ENCODE measurements at regions not wholly inside any gene's neighbourhood (a gene's known extent, or its start where the extent isn't known, plus 50 kb on each side); places are given as distances from the start of the nearest gene placed in this dataset.

DNA sequence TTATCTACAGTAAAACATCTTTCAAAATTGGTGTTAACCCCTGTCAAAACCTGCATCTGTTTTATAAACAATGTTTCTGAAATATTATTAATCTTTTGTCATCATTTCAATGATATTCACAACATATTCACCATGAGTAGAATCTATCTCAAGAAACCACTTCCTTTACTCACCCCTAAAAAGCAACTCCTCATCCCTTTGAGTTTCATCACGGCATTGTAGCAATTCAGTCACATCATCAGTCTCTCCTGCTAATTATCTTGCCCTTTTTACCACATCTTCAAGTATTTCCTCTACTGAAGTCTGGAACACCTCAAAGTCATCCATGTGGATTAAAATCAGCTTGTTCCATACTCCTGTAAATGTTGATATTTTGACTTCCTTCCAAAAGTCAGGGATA lies 415.3 kb upstream of the TECRL start:
- DNase-seq (ENCODE audit: low spot score) (no peak), ATAC-seq (ENCODE audit: insufficient number of reproducible peaks, low FRiP score, low read depth) (no peak)
- Histone ChIP-seq H3K4me3 (no peak overlapping the region), H3K27ac (no peak overlapping the region), H3K27me3 (replicated peaks; ENCODE audit: insufficient read depth) (no peaks in the 10 kb centered on the region), H3K4me1 (ENCODE audit: control insufficient read depth in 1 of 2, low read depth in 2 of 2) (no peaks in the 10 kb centered on the region), H3K36me3 (no peaks in the 10 kb centered on the region), H3K9me3 (no peaks in the 10 kb centered on the region)
- TF ChIP-seq, protein P1, sequence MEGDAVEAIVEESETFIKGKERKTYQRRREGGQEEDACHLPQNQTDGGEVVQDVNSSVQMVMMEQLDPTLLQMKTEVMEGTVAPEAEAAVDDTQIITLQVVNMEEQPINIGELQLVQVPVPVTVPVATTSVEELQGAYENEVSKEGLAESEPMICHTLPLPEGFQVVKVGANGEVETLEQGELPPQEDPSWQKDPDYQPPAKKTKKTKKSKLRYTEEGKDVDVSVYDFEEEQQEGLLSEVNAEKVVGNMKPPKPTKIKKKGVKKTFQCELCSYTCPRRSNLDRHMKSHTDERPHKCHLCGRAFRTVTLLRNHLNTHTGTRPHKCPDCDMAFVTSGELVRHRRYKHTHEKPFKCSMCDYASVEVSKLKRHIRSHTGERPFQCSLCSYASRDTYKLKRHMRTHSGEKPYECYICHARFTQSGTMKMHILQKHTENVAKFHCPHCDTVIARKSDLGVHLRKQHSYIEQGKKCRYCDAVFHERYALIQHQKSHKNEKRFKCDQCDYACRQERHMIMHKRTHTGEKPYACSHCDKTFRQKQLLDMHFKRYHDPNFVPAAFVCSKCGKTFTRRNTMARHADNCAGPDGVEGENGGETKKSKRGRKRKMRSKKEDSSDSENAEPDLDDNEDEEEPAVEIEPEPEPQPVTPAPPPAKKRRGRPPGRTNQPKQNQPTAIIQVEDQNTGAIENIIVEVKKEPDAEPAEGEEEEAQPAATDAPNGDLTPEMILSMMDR (IDR thresholded peaks at IDR 0.05), result no peak

DNA sequence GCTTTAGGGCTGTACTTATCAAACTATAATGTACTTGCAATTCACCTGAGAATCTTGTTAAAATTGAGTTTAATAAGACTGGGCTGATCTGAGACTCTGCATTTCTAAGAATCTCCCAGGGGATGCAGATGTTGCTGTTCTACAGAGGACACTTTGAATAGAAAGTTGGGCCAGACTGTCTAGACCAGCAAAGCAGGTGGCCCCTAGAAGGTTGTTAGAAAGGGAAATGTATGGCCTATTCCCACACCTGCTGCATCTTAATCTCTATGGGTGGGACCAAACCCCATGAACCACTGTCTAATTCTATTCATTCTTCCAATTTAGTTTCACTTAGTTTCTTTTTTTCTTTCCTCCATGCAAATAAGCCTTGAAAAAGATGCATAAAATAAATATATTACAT lies 413.2 kb upstream of the TECRL start:
- ATAC-seq (ENCODE audit: insufficient number of reproducible peaks, low FRiP score, low read depth), result no peak
- H3K36me3 ChIP-seq, result no peaks in the 10 kb centered on the region
- TF ChIP-seq, protein P1 (IDR thresholded peaks at IDR 0.05), result no peak

DNA sequence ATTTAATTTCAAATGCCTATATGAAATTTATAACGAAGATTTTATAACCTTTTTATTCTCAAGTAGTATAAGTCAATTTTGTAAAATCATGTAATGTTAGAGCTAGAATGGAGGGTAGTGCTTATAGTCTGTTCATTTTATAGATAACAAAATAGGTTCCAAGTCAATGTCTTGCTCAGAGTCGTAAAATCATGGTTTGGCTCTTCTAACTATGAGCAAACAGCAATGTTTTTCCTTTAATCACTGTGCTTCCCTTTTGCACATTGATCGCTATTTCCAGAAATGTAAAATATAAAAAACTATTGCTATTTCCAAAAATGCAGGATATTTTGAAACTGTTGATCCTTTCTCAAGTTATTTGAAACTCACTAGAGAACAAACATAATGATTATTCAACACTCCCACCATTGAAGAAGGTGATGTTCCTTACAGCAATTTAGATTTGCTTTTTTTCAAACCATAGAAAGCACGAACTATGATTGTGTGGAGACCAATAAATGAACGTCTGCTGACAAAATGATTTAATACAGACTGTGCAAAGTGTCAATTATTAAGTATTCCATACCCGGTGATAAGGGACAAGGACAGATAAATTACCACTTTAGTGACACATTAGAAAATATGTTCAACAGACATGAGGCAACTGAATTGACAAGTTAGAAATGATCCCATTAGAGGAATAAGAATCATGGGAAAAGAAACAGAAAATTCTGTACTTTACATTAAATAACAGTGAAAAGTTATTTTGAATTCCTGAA lies 412.1 kb upstream of the TECRL start:
- TF ChIP-seq, protein P1 (IDR thresholded peaks at IDR 0.05), result no peak
- Histone ChIP-seq H3K9me3 (no peaks in the 10 kb centered on the region), H3K4me3 (no peak overlapping the region), H3K27ac (no peak overlapping the region), H3K36me3 (no peaks in the 10 kb centered on the region), H3K4me1 (ENCODE audit: control insufficient read depth in 1 of 2, low read depth in 2 of 2) (no peaks in the 10 kb centered on the region), H3K27me3 (replicated peaks; ENCODE audit: insufficient read depth) (no peaks in the 10 kb centered on the region)
- DNase-seq (ENCODE audit: low spot score) (no peak), ATAC-seq (ENCODE audit: insufficient number of reproducible peaks, low FRiP score, low read depth) (no peak)

More for the DNA sequence above, 413.2 kb upstream of the TECRL start:
- no peaks in the 10 kb centered on the region for H3K9me3 ChIP-seq
- H3K4me1 ChIP-seq (ENCODE audit: control insufficient read depth in 1 of 2, low read depth in 2 of 2), result no peaks in the 10 kb centered on the region
- DNase-seq (ENCODE audit: low spot score), result no peak
- no peak overlapping the region for H3K4me3 ChIP-seq
- H3K27me3 ChIP-seq (replicated peaks; ENCODE audit: insufficient read depth), result no peaks in the 10 kb centered on the region
- no peak overlapping the region for H3K27ac ChIP-seq

DNA sequence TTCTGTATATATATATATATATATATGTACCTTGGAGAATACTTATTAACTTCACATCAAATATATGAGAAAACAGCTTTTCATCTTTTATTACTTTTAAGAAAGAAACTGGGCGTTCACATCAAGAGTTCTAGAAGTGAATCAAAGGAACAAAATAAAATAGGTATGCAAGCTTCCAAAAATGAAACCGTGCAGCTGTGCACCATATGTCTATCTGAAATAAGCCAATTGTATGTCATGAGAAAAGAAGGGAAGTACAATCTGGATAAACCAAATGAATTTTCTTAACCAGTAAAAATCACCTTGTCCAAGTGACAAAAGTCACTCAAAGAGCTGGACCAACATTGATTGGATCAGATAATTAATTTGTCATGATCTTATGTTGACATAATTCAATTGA lies 405.4 kb upstream of the TECRL start:
- TF ChIP-seq, protein P1 (IDR thresholded peaks at IDR 0.05), result no peak
- Histone ChIP-seq H3K9me3 (no peaks in the 10 kb centered on the region), H3K4me1 (ENCODE audit: control insufficient read depth in 1 of 2, low read depth in 2 of 2) (no peaks in the 10 kb centered on the region), H3K36me3 (no peaks in the 10 kb centered on the region), H3K4me3 (no peak overlapping the region), H3K27ac (no peak overlapping the region), H3K27me3 (replicated peaks; ENCODE audit: insufficient read depth) (no peaks in the 10 kb centered on the region)
- ATAC-seq (ENCODE audit: insufficient number of reproducible peaks, low FRiP score, low read depth), result no peak
- no peak for DNase-seq (ENCODE audit: low spot score)

DNA sequence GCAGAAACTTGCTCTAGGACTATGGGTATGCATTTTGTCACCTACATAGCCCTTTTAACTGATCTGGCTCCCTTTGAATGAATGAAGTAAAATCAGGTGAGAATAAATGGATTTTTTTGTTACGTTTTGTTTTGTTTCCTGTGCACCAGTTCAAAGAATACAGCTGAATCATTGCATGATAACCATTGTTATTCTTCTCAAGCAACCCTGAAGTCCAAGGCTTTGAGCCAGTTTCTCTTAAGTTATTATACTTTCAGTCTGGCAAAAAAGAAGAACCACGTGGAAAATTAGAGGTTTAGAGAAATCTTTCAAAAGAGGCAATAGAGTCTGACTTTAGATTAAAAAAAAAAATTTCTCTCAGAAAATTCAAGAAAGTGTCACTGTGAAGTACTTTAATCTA lies 398.6 kb upstream of the TECRL start:
- H3K27me3 ChIP-seq (replicated peaks; ENCODE audit: insufficient read depth), result no peaks in the 10 kb centered on the region
- DNase-seq (ENCODE audit: low spot score) (no peak), ATAC-seq (ENCODE audit: insufficient number of reproducible peaks, low FRiP score, low read depth) (no peak)
- TF ChIP-seq, protein P1 (IDR thresholded peaks at IDR 0.05), result no peak
- no peaks in the 10 kb centered on the region for H3K4me1 ChIP-seq (ENCODE audit: control insufficient read depth in 1 of 2, low read depth in 2 of 2)
- H3K9me3 ChIP-seq, result peaks cover 3% of the 10 kb centered on the region
- no peaks in the 10 kb centered on the region for H3K36me3 ChIP-seq
- no peak overlapping the region for H3K27ac ChIP-seq
- no peak overlapping the region for H3K4me3 ChIP-seq

All from thoracic aorta (tissue), 2 donors.